Natural killer cell (primary cell): ENCODE measurements at regions not wholly inside any gene's neighbourhood (a gene's known extent, or its start where the extent isn't known, plus 50 kb on each side); places are given as distances from the start of the nearest gene placed in this dataset.

ENCODE experiments used
- ATAC-seq, 3 donors: fragments of 150-1000 bp in 2 of 3; fragments of 200-7000 bp in 1 of 3; cut with Tn5 transposase; 1 replicate in 1 of 3; 2 replicates in 2 of 3; pipeline ENCODE4 v1.10.0; 2021; ENCODE audit warnings: mild to moderate bottlenecking in 2 of 3, moderate library complexity in 2 of 3
- DNase-seq, 2 donors: peaks; one replicate each; pipeline versions ENCODE4 v3.0.0 to v3.0.0-alpha.2; 2013 to 2021; ENCODE audit warnings: mixed read lengths in 1 of 2
- H3K27ac ChIP-seq: one replicate; pipeline ENCODE4 v1.5.1; 2013; ENCODE audit warnings: mild to moderate bottlenecking, low read length
- H3K27me3 ChIP-seq: one replicate; pipeline ENCODE4 v1.6.1; 2013; ENCODE audit warnings: low read length; ENCODE audit not compliant: control insufficient read depth, insufficient read depth
- H3K36me3 ChIP-seq: one replicate; pipeline ENCODE4 v1.6.1; 2013; ENCODE audit warnings: low read length; ENCODE audit not compliant: control insufficient read depth, insufficient read depth
- H3K4me1 ChIP-seq: one replicate; pipeline ENCODE4 v1.6.1; 2013; ENCODE audit warnings: low read length; ENCODE audit not compliant: control insufficient read depth, insufficient read depth
- H3K4me3 ChIP-seq: one replicate; pipeline ENCODE4 v1.5.1; 2013; ENCODE audit warnings: low read length
- H3K9me3 ChIP-seq: one replicate; pipeline ENCODE4 v1.6.1; 2013; ENCODE audit warnings: low read length; ENCODE audit not compliant: control insufficient read depth, insufficient read depth
- H3K27ac Mint-ChIP-seq, 2 donors: one replicate each; pipeline ENCODE4 v1.8.0; 2022; ENCODE audit warnings: mild to moderate bottlenecking in 2 of 2, mixed read lengths in 2 of 2, moderate library complexity in 1 of 2
- H3K27me3 Mint-ChIP-seq, 2 donors: one replicate each; pipeline ENCODE4 v1.8.0; 2022; ENCODE audit warnings: low read depth in 2 of 2, mixed read lengths in 2 of 2
- H3K36me3 Mint-ChIP-seq: one replicate; pipeline ENCODE4 v1.8.0; 2022; ENCODE audit warnings: mixed read lengths
- H3K4me1 Mint-ChIP-seq, 2 donors: one replicate each; pipeline ENCODE4 v1.8.0; 2022; ENCODE audit warnings: mixed read lengths in 2 of 2
- H3K4me3 Mint-ChIP-seq: one replicate; pipeline ENCODE4 v1.8.0; 2022; ENCODE audit warnings: mild to moderate bottlenecking, moderate library complexity, mixed read lengths
- H3K9me3 Mint-ChIP-seq, 2 donors: one replicate each; pipeline ENCODE4 v1.8.0; 2022; ENCODE audit warnings: mixed read lengths in 2 of 2
- WGBS: methylation state at CpG from one replicate; pipeline ENCODE4 v1.1.7; 2013; ENCODE audit warnings: missing lambda C conversion rate; ENCODE audit not compliant: insufficient coverage; 5-methylcytosine and 5-hydroxymethylcytosine counted together
- intact Hi-C: fragments of 100-400 bp; cut with micrococcal nuclease; formaldehyde crosslinking; loops from one replicate; pipeline ENCODE4 v1.14.2; 2022
- TF ChIP-seq, protein P1 (sequence below): fragments of 200-600 bp; IDR thresholded peaks from one replicate; pipeline ENCODE4 v1.8.0; 2022; ENCODE audit warnings: antibody characterized with exemption

- Mint-ChIP-seq H3K27me3 (peaks cover 0 to 6% of the 10 kb centered on the region in 2 donors), H3K36me3 (no peaks in the 10 kb centered on the region), H3K27ac (no peak overlapping the region), H3K4me3 (no peak overlapping the region), H3K9me3 (peaks cover 0 to 3% of the 10 kb centered on the region in 2 donors), H3K4me1 (no peaks in the 10 kb centered on the region)
- TF ChIP-seq, protein P1, sequence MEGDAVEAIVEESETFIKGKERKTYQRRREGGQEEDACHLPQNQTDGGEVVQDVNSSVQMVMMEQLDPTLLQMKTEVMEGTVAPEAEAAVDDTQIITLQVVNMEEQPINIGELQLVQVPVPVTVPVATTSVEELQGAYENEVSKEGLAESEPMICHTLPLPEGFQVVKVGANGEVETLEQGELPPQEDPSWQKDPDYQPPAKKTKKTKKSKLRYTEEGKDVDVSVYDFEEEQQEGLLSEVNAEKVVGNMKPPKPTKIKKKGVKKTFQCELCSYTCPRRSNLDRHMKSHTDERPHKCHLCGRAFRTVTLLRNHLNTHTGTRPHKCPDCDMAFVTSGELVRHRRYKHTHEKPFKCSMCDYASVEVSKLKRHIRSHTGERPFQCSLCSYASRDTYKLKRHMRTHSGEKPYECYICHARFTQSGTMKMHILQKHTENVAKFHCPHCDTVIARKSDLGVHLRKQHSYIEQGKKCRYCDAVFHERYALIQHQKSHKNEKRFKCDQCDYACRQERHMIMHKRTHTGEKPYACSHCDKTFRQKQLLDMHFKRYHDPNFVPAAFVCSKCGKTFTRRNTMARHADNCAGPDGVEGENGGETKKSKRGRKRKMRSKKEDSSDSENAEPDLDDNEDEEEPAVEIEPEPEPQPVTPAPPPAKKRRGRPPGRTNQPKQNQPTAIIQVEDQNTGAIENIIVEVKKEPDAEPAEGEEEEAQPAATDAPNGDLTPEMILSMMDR, result no peak
- no peak overlapping the region for H3K4me3 ChIP-seq
- WGBS, result 82% methylated on average over 10 of the region's 10 CpGs
- H3K36me3 ChIP-seq, result no peaks in the 10 kb centered on the region
- intact Hi-C loops, result no loop called here
- H3K9me3 ChIP-seq, result no peaks in the 10 kb centered on the region
- DNase-seq (no peak), ATAC-seq (no peak)
- H3K27ac ChIP-seq, result no peak overlapping the region
- no peaks in the 10 kb centered on the region for H3K4me1 ChIP-seq
- no peaks in the 10 kb centered on the region for H3K27me3 ChIP-seq
These were observed 364.2 kb downstream of the GLRX3 start for GRCh38 chr10:130500261-130501000.

- TF ChIP-seq, protein P1, result no peak
- no peak for DNase-seq
- Histone ChIP-seq H3K4me1 (no peaks in the 10 kb centered on the region), H3K27ac (no peak overlapping the region), H3K4me3 (no peak overlapping the region), H3K9me3 (no peaks in the 10 kb centered on the region), H3K27me3 (no peaks in the 10 kb centered on the region), H3K36me3 (no peaks in the 10 kb centered on the region)
- 73% methylated on average over 5 of the region's 5 CpGs for WGBS
- peaks cover 10 to 25% of the 10 kb centered on the region in 2 donors for H3K27me3 Mint-ChIP-seq
- no peak for ATAC-seq
- no peaks in the 10 kb centered on the region for H3K4me1 Mint-ChIP-seq
- intact Hi-C loops, result no loop called here
- peaks cover 0 to 6% of the 10 kb centered on the region in 2 donors for H3K9me3 Mint-ChIP-seq
- no peak overlapping the region for H3K4me3 Mint-ChIP-seq
- H3K27ac Mint-ChIP-seq, result no peak overlapping the region
- H3K36me3 Mint-ChIP-seq, result no peaks in the 10 kb centered on the region
These were observed 371.3 kb downstream of the GLRX3 start for GRCh38 chr10:130507461-130507860.

DNA sequence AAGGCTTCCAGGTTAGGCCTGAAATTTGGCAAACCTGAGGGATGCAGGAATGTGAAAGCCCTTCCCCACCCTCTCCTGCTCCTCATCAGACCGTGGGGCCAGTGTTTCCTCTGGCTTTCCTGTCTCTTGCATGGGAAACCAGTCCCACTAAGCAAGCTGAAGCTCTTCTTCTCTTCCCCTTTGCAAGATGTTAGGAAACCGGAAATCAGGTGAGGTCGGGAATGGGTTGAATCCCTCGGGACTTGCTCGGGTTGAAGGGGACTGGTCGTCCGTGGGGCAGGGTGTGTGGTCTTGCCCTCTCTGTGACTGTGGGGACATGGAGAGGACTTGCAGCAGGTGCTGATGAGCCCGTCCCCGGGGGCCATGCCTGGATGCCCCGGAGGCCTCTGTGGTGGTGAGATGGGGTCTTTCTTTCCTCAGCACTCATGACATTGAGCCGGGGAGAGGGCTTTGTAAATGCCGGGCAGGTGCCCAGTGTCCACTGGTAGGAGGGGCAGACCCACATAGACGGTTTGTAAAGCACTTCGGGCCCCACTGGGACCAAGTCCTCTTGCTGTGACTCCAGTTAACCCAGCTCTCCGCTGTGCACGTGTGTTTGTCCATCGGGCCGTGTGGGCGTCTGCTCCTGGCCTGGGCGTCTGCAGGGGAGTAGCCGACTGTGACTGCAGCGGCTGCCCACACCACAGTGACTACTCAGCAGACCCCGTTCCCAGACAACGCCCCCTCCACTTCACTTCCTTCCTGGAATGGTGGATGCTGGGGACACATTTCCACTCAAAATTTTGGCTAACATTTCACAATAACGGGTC lies 373.9 kb downstream of the GLRX3 start:
- Mint-ChIP-seq H3K27me3 (peaks cover 7 to 25% of the 10 kb centered on the region in 2 donors), H3K4me3 (no peak overlapping the region), H3K4me1 (no peaks in the 10 kb centered on the region), H3K36me3 (no peaks in the 10 kb centered on the region), H3K9me3 (peaks cover 0 to 4% of the 10 kb centered on the region in 2 donors), H3K27ac (no peak overlapping the region)
- TF ChIP-seq, protein P1, result no peak
- ATAC-seq (no peak), DNase-seq (no peak)
- Histone ChIP-seq H3K4me1 (no peaks in the 10 kb centered on the region), H3K4me3 (no peak overlapping the region), H3K27me3 (no peaks in the 10 kb centered on the region), H3K36me3 (no peaks in the 10 kb centered on the region), H3K9me3 (no peaks in the 10 kb centered on the region), H3K27ac (no peak overlapping the region)
- intact Hi-C loops, result no loop called here
- 80% methylated on average over 25 of the region's 25 CpGs for WGBS
